ENCODE measurements at regions not wholly inside any gene's neighbourhood (a gene's known extent, or its start where the extent isn't known, plus 50 kb on each side); places are given as distances from the start of the nearest gene placed in this dataset.
"Not testable (repeated sequence)": the region's sequence is repeated elsewhere in the genome, so short reads cannot be mapped to it uniquely, and the experiment has no call there.

DNA sequence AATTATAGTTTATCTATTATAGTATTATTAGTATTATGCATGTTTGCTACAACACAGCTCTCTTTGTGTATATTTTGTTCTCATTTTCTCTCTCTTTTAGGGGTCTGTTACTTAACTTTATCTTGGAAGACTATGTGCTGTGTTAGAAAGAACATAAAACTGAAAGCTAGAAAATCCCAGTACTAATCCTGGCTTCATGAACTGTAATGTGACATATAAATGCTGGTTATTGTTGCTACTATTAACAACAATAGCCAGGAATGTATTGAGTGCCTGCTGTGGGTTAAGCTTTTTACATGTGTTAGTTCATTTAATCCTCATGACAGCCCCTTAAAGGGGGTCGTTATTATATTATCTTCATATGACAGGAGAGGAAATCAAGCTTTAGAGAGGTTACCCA lies 170.0 kb upstream of the DTNBP1 start:
- no peak for DNase-seq (ENCODE audit: low read depth)

DNA sequence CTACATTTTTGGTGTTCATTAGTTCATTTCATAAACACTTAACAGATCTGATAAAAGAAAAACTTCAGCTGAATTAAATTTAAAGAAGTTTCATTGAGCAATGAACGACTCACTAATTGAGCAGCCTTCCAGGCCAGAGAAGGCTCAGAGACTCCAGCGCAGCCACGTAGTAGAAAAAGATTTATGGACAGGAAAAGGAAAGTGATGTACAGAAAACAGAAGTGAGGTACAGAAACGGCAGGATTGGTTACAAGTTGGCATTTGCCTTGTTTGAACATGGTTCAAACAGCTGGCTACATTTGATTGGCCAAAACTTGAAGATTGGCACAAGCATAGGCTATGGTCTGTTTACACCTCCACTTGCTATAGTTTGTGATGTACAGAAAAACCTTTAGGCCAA lies 166.3 kb upstream of the DTNBP1 start:
- DNase-seq (ENCODE audit: low read depth) = no peak

DNA sequence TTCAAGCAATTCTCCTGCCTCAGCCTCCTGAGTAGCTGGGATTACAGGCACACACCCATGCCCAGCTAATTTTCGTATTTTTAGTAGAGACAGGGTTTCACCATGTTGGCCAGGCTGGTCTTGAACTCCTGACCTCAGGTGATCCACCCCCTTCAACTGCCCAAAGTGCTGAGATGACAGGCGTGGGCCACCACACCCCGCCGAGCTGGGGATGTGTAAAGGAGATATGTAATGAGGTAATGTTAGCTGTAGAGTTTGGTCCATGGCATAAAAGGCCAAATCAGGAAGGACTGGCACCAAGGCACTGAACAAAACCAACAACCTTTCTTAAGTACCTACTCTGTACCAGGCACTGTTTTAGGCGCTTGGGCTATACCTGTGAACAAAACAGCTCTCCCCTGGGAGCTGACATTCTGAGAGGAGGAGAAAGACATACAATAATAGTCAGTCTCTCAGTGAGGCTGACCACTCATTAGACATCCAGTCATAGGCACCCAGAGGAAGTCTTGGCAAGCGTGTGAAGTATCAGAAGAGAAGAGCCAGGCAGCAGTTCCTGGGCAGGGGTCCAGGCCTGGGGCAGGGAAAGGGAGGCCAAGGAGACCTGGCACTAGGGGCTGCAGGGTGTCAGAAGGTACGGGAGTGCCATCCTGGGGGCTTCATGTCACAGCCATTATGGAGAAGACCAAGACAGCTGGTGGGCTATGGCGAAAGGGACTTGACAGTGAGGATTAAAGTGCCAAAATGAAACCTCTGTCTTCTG lies 164.8 kb upstream of the DTNBP1 start:
- DNase-seq (ENCODE audit: low read depth) = no peak

DNA sequence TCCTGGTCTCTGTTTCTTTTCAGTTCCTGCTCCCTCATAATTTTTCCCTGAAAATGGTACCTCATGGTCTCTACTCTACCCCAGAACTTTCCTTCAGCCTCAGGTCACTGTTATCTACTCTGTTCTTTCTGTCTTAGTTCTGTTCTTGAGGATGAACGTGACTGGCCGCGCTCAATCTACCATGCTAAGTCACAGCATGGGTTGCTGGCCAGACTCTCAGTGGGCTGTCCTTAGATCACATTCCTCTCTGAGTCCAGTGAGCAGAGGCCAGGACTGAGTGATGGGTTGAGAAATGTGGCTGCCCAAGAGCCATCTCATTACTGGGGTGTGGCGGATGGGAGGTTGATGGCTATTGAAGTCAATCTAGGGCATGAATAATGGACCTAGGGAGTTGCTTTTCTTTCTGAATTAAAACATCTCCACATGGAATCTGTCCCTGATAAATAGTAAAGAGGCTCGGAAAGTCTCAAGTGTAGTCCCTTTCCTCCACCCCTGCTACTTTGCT lies 164.0 kb upstream of the DTNBP1 start:
- DNase-seq (ENCODE audit: low read depth) = no peak

DNA sequence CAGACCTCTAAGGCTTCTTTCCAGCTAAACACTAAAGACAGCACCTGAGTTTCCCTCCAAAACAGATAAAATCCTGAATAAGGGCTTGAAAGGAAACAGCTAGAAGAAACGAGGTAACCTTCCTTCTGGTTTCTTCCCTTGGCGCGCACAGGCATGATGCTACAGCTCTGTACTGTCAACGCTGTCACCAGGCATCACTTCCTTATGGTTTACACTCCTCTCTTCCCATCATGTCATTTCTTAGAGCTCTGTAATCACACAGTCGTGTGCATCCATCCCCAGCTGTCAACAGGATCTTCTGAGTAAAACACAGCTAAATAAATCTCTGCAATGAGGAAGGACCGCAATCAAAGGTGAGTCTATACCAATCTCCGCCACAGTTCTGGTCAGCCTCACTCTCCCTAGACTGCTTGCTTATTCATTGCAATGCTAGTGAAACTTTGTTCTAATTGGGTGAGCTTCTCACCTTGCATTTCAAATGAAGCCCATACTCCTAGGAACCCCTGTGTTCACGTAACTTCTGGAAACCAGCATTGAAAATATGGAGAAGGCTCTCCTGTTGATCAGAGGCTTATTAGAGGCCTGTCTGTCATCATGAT lies 162.6 kb upstream of the DTNBP1 start:
- DNase-seq (ENCODE audit: low read depth) = no peak

DNA sequence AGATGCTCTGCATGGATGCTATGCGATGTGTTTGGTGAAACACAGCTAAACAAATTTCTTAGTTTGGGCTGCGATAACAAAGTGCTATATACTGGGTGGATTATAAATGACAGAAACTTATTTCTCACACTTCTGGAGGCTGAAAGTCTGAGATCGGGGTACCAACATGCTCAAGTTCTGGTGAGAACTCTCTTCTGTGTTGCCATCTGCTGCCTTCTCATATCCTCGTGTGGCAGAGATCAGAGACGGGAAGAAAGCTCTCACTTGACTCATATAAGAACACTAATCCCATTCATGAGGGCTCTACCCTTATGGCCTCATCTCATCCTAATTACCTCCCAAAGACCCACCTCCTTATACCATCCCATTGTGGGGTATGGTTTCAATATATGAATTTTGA lies 162.0 kb upstream of the DTNBP1 start:
- DNase-seq (ENCODE audit: low read depth) = no peak

DNA sequence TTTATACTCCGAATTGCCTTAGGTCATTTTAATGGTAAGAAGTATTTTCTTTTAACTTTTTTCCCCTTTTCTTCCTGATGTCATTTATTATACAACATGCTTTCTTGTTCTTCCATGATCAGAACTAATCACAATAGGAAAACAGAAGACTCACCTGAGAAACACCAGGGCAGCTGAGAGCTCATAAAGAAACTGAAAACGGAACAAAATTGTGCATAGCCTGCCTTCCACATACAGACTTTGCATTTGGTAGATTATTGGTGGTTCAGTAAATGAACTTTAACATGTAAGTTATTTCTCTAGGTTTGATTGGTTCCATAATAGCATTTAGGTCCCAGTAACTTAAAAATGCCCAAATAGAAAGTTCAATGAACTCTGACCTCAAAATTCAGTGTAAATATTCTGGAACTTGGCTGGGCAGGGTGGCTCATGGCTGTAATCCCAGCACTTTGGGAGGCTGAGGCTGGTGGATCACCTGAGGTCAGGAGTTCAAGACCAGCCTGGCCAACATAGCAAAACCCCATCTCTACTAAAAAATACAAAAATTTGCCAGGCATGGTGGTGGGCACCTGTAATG lies 161.1 kb upstream of the DTNBP1 start:
- no peak for DNase-seq (ENCODE audit: low read depth)

DNA sequence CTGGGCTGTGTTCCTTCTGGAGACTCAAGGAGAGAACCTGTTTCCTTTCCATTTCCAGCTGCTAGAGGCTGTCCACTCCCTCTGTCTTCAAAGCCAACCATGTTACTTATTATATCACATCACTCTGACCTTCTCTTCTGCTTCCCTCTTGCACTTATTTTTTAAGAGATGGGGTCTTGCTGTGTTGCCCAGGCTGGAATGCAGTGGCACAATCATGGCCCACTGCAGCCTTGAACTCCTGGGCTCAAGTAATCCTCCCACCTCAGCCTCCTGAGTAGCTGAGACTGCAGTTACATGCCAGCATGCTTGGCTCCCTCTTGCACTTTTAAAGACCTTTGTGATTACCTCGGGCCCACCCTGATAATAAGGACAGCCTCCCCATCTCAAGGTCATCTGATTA lies 160.0 kb upstream of the DTNBP1 start:
- no peak for DNase-seq (ENCODE audit: low read depth)

DNA sequence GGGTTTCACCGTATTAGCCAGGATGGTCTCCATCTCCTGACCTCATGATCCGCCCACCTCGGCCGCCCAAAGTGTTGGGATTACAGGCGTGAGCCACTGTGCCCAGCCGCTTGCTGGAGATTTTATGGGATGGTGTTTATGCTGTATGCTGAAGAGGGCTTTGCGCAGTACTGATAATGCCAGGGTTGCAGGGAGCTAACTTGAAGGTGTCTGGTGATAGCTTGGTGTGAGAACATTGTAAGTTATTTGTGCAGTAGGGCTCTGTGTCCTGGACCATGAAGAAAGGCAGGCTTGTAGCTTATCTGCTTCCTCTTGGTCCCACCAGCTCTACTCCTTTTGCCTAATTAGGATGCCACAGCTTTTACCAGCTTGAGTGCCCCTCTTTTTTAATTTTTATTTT lies 157.0 kb upstream of the DTNBP1 start:
- no peak for DNase-seq (ENCODE audit: low read depth)

DNA sequence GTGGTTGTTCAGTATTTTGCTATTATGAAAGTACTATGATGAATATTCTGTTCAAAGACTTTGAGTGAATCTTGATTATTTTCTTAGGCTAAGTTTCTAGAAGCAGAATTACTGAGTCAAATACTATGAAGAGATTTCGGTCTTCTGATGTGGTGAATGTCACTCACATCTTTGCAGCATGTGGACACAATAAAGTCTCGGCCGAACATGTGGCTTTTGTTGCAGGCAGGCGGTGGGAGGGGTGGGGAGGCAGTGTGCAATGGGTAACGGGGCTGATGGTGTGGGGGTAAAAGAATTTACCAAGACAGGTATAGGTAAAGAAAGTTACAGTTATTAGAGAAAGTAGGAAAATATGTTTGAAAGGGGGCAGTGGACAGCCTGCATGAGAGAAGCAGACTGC lies 156.4 kb upstream of the DTNBP1 start:
- no peak for DNase-seq (ENCODE audit: low read depth)

DNA sequence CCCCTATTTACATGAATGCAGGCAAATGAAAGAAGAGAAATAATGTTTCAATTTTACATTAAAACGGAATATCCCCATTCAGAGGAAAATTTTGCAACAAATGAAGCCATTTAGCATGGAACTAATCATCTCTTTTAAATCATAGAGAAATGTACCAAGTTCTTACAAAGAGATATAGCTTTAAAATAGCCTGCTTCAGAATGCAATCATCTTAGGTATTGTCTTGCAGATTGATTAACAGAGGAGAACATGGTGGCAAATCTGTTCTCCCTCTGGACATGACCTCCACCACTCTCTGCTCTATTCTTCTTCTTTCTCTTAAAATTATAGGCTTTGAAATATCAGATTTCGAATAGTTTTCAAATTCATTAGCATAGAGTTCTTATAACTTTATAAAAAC lies 155.7 kb upstream of the DTNBP1 start:
- no peak for DNase-seq (ENCODE audit: low read depth)

DNA sequence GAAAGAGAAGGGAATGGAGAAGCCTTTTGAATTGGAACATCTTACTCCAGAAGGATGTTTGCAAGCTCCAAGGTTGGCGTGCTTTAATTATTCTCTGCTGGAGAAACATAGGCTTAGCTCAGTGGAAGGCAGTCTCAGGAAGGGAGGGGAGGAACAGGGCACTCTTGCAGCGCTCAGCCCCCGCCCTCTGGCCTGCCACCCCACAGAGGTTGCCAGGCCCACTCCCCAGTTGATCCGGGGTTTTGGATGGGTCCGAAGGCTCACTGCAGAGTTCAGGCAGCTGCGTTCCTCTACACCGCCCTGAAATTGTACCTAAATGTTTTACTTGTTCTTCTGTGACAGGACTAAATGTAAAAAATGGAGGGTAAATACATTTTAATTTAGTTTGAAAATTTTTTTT lies 155.2 kb upstream of the DTNBP1 start:
- DNase-seq (ENCODE audit: low read depth) = no peak

DNA sequence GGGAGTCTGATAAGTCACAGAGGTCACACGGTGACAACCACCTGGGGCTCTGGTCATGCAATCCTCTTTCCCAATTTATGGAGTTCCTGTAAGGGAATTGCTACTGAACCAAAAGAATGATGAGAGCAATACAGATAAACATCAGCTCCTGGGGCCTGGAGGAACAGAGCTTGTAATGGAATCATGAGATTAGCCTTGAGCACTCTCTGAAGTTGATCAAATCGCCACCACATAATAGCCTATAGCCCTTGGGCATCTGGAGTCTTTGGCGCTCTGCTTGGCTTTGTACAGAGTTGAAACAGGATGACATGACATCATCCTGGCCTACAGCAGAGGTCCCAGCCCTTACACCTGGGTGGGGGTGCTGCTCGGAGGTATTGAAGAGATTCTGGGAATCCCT lies 154.3 kb upstream of the DTNBP1 start:
- no peak for DNase-seq (ENCODE audit: low read depth)

DNA sequence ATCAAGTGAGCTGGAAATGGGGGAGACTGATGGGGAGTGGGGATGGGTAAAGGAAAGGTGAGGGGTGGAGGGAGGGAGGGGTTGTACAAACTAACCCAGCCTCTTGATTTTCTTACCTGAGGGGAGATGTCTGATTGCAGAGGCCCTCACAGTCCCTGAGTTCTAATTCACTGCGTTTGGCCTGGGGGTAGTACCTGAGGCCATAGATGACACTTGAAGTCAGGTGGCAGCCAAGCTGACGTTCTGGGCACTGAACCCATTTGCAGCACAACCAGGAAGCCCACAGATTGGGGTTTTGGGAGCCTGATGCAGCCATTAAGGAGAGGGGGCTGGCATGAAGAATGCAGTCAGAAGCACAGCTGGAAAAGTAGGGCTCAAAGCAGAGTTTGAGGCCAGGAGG lies 153.8 kb upstream of the DTNBP1 start:
- DNase-seq (ENCODE audit: low read depth) = no peak

DNA sequence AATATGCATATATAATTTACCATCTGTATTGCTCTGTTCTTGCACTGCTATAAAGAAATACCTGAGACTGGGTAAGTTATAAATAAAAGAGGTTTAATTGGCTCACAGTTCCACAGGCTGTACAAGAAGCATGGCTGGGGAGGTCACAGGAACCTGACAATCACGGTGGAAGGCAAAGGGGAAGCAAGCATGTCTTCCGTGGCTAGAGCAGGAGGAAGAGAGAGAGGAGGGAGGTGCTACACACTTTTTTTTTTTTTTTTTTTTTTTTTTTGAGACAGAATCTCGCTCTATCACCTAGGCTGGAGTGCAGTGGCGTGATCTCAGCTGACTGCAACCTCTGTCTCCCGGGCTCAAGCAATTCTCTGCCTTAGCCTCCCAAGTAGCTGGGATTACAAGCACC lies 150.9 kb upstream of the DTNBP1 start:
- not testable (repeated sequence) for DNase-seq (ENCODE audit: low read depth)

DNA sequence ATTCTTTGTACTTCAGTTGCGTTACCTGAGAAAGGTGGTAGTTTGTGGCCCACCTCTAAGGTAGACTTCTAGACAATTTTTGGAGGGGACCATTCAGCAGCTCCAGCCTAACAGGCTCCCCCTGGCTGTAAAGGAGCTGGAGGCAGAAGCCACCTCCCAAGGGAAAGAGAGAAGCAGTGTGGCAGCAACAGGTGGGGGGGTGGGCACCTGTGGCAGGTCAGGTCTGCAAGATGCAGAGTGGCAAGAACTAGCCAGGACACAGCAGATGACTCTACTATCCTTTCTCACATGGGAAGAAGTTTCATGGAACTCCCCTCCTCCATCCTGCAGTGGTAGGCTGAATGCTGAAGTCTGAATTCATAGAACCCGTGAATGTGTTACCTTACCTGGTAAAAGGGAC lies 148.3 kb upstream of the DTNBP1 start:
- no peak for DNase-seq (ENCODE audit: low read depth)

DNA sequence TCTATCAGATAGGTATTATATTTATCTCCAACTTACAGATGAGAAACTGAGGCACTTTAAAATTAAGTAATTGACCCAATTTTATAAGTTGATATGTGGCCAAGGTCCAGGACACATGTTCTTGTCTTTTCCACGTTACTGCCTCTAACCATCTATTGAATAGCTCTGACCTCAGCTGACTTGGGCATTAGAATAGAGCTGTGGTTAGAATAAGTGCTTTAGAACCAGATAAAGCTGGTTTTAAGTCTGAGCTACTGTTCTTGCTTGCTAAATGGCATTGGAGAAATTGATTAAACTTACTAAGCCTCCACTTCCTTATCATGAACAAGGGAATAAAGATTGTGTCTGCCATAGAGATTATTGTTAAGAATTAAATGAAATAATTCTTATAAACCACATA lies 147.8 kb upstream of the DTNBP1 start:
- no peak for DNase-seq (ENCODE audit: low read depth)

DNA sequence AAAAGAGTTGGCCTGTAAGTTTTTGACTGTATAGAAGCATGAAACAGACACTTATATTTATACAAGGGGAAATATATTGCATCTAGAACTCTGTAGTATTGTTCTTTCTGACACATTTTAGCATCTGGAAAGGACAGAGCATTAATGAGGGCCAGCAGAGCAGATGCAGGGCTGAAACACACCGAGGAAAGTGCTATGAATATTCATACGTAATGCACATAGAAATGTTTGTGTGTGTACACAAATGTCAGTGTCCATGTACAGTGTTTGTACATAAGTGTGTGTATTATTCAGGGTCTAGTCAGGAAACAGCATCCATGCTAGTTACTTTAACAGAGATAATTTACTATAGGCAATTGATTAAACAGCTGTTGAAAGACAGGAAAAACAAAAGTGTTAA lies 146.5 kb upstream of the DTNBP1 start:
- no peak for DNase-seq (ENCODE audit: low read depth)

DNA sequence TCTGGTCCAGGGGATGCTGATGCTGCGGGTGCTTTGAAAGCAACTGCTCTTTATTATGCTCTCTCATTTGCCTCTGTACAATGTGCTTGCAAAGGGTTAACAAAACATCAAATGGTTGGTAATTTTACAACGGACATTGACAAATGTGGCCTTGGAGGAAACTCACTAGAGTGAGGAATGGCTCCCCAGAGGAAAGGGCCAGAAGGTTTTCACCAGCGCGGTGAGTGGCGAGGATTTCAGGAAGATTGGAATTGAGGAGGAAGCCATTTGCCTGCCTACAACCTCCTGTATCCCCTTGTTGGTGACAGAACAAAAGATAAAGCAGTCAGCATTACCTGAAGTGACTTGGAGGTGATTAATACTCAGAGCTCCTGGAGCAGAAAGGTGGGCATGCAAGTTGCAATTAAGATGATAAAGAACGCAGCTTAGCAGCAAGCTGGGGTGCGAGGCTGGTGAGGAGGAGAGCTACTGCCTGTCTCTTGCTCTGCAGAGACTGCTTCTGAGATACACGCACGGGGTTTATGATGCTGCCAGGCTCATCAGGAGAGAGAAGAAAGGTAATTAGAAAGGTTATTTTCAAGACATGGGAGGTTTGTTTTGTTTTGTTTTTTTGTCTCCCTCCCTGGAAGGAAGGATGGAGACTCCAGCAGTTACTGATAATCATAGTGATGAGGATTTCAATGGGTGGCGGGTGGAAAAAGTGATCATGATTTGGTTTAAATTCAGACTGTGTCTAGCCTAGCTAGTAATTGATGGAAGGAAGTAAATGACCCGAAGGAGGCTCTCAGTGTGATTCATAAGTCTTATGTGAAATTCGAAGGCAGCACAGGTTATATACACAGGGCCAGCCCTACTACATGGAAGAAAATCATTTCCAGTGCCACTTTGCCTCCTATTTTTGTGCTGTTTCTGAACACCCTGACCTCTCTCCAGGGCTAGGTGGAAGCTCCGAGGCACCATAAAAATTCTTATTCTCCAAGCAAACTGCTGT lies 141.6 kb upstream of the DTNBP1 start:
- DNase-seq (ENCODE audit: low read depth) = no peak

DNA sequence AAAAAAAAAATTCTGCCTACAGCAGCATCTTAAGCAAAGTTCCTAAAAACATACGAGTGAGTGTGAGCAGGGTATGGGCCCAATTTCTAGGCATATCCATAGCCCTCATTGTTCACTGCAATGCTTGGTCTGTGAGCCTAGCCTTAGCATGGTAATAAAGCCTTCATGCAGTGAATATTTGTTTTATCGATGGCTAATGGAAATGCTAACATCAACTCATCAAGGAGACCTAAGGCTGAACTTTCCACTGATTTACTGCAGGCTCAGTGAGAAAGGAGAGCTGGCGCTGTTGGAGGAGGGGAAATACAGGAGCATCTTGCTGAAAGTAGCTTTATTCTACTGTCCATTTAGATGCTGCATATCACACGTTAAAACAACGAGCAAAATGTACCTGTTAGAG lies 139.6 kb upstream of the DTNBP1 start:
- no peak for DNase-seq (ENCODE audit: low read depth)

DNA sequence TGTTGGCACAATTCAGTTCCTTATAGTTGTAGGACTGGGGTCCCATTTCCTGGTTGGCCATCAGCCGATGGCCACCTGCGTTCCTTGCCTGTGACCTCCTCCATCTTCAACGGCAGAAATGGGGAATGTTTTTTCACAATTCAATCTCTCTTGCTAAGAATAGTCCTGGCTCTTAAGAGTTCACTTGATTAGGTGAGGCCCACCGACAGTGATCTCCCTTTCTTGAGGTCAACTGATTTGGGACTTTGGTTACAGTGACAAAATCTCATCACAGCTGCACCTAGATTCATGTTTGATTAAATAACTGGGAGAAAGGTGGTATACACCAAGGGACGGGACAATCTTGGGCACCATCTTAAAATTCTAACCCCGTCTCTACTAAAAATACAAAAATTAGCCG lies 139.1 kb upstream of the DTNBP1 start:
- DNase-seq (ENCODE audit: low read depth) = no peak

DNA sequence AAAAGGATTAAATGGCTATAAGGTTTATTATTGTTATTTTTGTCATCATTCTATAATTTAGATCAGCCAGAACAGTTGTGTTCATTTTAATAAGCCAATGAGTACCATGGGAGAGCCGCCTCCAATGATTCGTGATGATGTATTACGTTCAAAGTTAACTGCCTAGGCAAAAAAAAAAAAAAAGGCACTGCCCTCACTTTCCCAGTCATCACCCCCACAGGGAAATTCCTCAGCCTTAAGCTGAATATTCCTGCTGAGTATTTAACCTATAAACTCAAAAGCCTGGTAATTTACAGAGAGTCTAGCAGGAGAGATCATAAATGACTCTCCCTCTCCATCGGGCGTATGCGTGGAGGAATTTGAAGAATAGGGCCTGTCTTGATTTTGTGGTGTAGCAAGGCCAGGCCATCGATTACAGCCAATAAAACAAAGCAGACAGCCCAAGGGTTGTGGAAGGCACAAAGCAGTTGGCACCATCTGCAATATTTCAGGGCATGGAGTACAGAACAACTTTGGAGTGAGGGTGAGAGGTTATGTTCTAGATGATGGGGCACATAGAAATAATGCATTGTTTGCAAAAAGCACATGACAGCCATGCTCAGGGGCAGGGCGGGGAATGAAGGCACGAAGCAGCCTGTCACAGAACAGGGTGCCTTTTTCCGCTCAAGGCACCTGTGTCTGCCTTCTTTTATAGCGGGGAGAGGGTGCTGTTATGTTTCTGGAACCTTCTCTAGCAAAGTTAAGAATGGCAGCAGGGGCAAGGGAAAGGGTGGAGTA lies 138.2 kb upstream of the DTNBP1 start:
- no peak for DNase-seq (ENCODE audit: low read depth)

Measured in non-pigmented ciliary epithelial cell (primary cell).